ENCODE measurements at regions not wholly inside any gene's neighbourhood (a gene's known extent, or its start where the extent isn't known, plus 50 kb on each side); places are given as distances from the start of the nearest gene placed in this dataset.
"Not testable (repeated sequence)": the region's sequence is repeated elsewhere in the genome, so short reads cannot be mapped to it uniquely, and the experiment has no call there.

GRCh38 chr1:147050654-147051053 lies 112.5 kb downstream of the NBPF12 start:
- Histone ChIP-seq H3K4me1 (replicated peaks) (no peaks in the 10 kb centered on the region), H3K36me3 (no peaks in the 10 kb centered on the region)
- no peak for DNase-seq (ENCODE audit: low read depth in 1 of 2, low spot score in 2 of 2)

DNA sequence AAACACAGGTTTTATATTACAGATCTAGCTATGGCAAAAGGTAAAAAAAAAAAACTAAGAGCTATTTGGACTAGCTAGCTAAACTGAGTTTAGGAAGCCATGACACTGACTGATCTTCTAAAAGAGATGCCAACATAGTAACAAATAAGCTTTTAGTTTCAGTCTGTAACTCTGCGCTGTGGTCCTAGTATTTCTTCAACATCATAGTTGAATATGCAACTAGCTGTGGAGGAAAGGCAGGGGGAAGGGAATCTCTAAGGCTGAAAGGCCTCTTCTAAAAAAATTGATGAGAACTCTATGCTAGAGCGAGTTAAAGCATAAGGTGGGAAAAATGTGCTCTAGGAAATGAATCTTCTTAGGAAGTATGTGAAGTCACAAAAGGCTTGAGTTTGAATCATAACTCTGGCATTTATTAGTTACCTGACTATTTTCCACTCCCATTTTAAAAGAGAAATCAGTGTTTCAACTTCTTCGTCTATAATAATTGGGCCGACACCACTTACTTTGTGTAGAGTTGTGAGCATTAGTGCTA lies 108.8 kb downstream of the NBPF12 start:
- not testable (repeated sequence) for H3K27me3 ChIP-seq (replicated peaks); H3K4me1 ChIP-seq (replicated peaks); H3K27ac ChIP-seq; H3K36me3 ChIP-seq; DNase-seq (ENCODE audit: low read depth in 1 of 2, low spot score in 2 of 2); H3K4me3 ChIP-seq; H3K9me3 ChIP-seq (replicated peaks)

More at GRCh38 chr1:147050654-147051053, 112.5 kb downstream of the NBPF12 start:
- Histone ChIP-seq H3K27ac (no peak overlapping the region), H3K4me3 (no peak overlapping the region), H3K9me3 (replicated peaks) (no peaks in the 10 kb centered on the region), H3K27me3 (replicated peaks) (no peaks in the 10 kb centered on the region)

DNA sequence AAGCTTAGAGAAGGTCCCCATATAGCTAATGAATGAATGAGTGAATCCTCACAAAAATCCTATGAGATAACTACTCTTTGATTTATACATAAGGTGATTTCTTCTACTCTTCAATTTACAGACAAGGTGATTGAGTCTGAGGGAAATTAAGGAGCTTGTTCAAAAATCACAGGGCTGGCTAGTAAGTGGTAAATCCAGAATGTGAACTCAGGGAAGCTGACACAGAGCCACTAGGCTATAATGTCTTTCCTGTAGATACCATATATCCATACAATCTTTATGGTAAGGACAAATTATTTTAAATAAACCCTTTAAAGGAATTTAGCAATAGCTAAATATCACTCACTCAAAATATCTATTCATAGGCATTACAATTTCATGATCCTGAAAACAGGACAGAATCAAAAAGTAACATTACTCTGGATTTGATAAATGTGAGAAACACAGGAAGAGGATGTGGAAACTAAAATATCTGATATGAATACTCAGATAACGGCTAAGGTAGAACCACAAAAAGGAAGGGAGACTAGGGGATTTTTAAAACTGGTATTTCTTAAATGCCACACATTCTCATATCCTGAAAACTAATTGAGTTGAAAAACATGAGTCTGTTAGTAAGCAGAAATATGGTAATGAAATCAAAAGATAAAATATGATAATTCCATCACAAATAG lies 108.2 kb downstream of the NBPF12 start:
- no peak overlapping the region for H3K4me3 ChIP-seq
- H3K27me3 ChIP-seq (replicated peaks), result no peaks in the 10 kb centered on the region
- no peaks in the 10 kb centered on the region for H3K4me1 ChIP-seq (replicated peaks)
- DNase-seq (ENCODE audit: low read depth in 1 of 2, low spot score in 2 of 2), result no peak
- H3K9me3 ChIP-seq (replicated peaks), result no peaks in the 10 kb centered on the region
- no peaks in the 10 kb centered on the region for H3K36me3 ChIP-seq
- no peak overlapping the region for H3K27ac ChIP-seq
